ENCODE measurements at regions not wholly inside any gene's neighbourhood (a gene's known extent, or its start where the extent isn't known, plus 50 kb on each side); places are given as distances from the start of the nearest gene placed in this dataset.
A peak's percentile ranks its signal among the peaks of the same experiment; 100 is the strongest.

- H3K36me3 ChIP-seq: no peaks in the 10 kb centered on the region
- H3K27me3 ChIP-seq: peaks cover 61% of the 10 kb centered on the region
- H3K9me3 ChIP-seq: no peaks in the 10 kb centered on the region
- no peak overlapping the region for H3K4me3 ChIP-seq (ENCODE audit: low read depth in 1 of 2, low read length in 1 of 2)
- H3K27ac ChIP-seq: no peak overlapping the region
- H3K4me1 ChIP-seq (ENCODE audit: control insufficient read depth in 1 of 2, insufficient read depth in 1 of 2, low read depth in 1 of 2, low read length in 1 of 2): no peaks in the 10 kb centered on the region
- no peak for TF ChIP-seq CTCF (IDR thresholded peaks at IDR 0.05)
Measured at GRCh38 chr2:121076498-121076820, 208.5 kb downstream of the TFCP2L1 start.

- H3K4me3 ChIP-seq (ENCODE audit: low read depth in 1 of 2, low read length in 1 of 2): no peak overlapping the region
- H3K36me3 ChIP-seq: no peaks in the 10 kb centered on the region
- no peak overlapping the region for H3K27ac ChIP-seq
- no peaks in the 10 kb centered on the region for H3K4me1 ChIP-seq (ENCODE audit: control insufficient read depth in 1 of 2, insufficient read depth in 1 of 2, low read depth in 1 of 2, low read length in 1 of 2)
- H3K27me3 ChIP-seq: peaks cover 55% of the 10 kb centered on the region
- peak; percentile 90 for TF ChIP-seq CTCF (IDR thresholded peaks at IDR 0.05)
- H3K9me3 ChIP-seq: no peaks in the 10 kb centered on the region
Measured at GRCh38 chr2:121076885-121077549, 208.0 kb downstream of the TFCP2L1 start.

GRCh38 chr2:121078899-121079298 lies 206.1 kb downstream of the TFCP2L1 start:
- Histone ChIP-seq H3K27ac (no peak overlapping the region), H3K4me3 (ENCODE audit: low read depth in 1 of 2, low read length in 1 of 2) (no peak overlapping the region), H3K27me3 (peaks cover 36% of the 10 kb centered on the region), H3K36me3 (no peaks in the 10 kb centered on the region), H3K4me1 (ENCODE audit: control insufficient read depth in 1 of 2, insufficient read depth in 1 of 2, low read depth in 1 of 2, low read length in 1 of 2) (no peaks in the 10 kb centered on the region), H3K9me3 (no peaks in the 10 kb centered on the region)
- no peak for TF ChIP-seq CTCF (IDR thresholded peaks at IDR 0.05)

- Histone ChIP-seq H3K36me3 (no peaks in the 10 kb centered on the region), H3K27me3 (peaks cover 28% of the 10 kb centered on the region), H3K9me3 (no peaks in the 10 kb centered on the region), H3K27ac (no peak overlapping the region), H3K4me3 (ENCODE audit: low read depth in 1 of 2, low read length in 1 of 2) (no peak overlapping the region), H3K4me1 (ENCODE audit: control insufficient read depth in 1 of 2, insufficient read depth in 1 of 2, low read depth in 1 of 2, low read length in 1 of 2) (no peaks in the 10 kb centered on the region)
- peak; percentile 87 for TF ChIP-seq CTCF (IDR thresholded peaks at IDR 0.05)
Measured at GRCh38 chr2:121080013-121080772, 204.8 kb downstream of the TFCP2L1 start.

GRCh38 chr2:121081701-121082100 lies 203.3 kb downstream of the TFCP2L1 start:
- H3K27me3 ChIP-seq: peaks cover 12% of the 10 kb centered on the region
- H3K4me3 ChIP-seq (ENCODE audit: low read depth in 1 of 2, low read length in 1 of 2): no peak overlapping the region
- H3K9me3 ChIP-seq: no peaks in the 10 kb centered on the region
- TF ChIP-seq CTCF (IDR thresholded peaks at IDR 0.05): no peak
- no peaks in the 10 kb centered on the region for H3K36me3 ChIP-seq
- H3K27ac ChIP-seq: no peak overlapping the region
- no peaks in the 10 kb centered on the region for H3K4me1 ChIP-seq (ENCODE audit: control insufficient read depth in 1 of 2, insufficient read depth in 1 of 2, low read depth in 1 of 2, low read length in 1 of 2)
